HG03097 (cell line): ENCODE measurements at regions not wholly inside any gene's neighbourhood (a gene's known extent, or its start where the extent isn't known, plus 50 kb on each side); places are given as distances from the start of the nearest gene placed in this dataset.

Experiments used
- ATAC-seq: cut with Tn5 transposase; IDR thresholded peaks from one replicate; pipeline ENCODE4 v1.9.1; 2021; ENCODE audit not compliant: unreplicated experiment, low FRiP score

DNA sequence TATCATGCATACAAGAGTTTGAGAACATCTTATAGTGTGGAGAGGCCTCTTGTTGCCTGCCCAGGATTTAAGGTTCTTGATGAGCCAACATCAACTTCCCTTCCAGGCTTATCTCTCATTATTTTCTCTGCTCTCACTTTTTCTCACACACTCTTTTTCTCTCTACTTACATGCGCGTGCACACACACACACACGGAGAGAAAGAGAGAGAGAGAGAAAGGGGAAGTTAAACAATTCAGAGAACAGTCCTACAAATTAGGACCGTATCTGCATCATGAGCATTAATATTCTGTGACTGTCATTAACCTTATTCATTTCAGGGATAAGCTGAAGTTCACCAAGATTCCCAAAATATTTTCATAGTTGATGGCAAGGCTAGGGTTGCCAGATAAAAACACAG, 269.0 kb downstream of the ZNF621 start:
- ATAC-seq = no peak

DNA sequence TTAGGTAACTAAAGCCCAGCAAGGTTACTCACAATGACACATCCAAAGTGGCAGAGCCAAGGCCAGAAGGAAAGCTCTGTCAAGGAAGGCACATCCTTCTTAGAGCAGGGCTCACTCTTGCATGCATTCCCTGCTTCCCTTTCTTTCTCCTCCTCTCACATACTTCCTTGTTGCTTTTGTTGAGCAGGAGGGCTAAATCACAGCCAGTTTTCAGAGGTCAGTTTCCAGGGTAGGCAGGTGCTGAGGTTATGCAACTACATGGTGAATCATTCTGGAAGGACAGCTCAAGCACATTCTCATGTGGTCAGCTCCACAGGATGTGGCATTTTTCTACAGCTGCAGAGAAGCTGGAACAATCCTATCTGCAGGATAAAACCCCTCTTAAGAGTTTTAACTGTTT, 275.6 kb downstream of the ZNF621 start:
- ATAC-seq = no peak

DNA sequence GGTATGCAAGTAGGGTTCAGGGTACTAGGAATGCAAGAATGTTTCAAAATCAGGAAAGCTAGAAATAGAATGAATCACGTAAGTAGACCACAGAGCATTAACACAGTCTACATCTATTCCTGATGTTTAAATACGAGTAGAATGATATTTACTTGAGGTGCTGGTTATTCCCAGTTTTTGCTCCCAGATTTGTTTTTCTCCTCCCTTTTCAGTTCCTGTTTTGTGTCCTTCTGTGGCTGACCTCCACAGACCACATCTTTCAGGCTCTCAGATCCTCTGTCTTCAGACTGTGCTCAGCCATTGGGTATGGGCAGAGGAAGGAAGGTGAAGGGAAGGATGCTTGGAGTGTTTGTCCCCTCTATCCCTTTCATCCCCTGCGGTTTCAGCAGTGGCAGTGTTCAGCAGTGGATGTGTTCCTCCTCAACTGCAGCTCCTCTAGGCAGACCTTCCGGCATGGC, 276.6 kb downstream of the ZNF621 start:
- no peak for ATAC-seq

DNA sequence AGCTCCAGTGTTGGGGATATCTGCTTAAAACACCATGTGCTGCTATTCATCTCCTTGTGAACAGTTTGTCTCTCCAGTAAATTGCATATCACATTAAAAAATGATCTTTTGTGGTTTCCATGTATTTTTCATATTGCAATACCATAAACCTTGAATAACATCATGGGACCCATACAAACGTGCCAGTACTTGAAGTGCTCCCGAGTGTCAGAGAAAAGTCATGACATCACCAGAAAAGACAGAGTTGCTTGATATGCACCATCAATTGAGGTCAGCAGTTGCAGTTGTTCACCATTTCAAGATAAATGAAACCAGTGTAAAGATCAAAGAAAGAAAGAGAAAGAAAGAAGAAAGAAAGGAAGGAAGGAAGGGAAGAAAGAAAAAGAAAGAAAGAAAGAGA, 278.6 kb downstream of the ZNF621 start:
- ATAC-seq = no peak

DNA sequence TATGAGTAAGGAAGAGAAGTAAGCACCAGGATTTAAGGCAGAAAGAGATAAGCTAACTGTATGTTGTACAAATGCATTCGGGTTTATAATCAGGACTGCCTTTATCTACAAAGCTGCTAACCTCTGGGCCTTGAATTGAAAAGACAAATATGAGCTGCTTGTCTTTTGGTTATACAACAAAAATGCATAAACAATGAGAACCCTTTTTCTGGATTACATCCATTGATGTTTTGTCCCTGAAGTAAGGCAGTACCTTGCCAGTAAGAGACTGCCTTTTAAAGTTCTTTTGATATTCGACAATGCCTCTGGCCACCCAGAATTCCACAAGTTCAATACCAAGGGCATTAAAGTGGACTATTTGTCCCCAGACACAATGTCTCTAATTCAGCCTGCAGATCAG, 280.7 kb downstream of the ZNF621 start:
- ATAC-seq = no peak

DNA sequence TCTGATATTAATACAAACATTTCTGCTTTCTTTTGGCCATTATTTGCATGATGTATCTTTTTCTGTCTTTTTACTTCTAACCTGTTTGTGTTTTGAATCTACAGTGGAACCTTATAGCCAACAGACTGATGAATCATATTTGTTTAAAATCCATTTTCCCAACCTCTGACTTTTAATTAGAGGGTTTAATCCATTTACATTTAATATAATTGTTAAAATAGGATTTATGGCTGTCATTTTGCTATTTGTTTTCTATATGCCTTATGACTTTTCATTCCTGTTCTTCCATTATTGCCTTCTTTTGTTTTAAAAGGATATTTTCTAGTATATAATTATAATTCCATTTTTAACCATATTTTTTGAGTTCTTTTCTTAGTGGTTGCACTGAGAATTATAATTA, 286.1 kb downstream of the ZNF621 start:
- ATAC-seq = no peak

DNA sequence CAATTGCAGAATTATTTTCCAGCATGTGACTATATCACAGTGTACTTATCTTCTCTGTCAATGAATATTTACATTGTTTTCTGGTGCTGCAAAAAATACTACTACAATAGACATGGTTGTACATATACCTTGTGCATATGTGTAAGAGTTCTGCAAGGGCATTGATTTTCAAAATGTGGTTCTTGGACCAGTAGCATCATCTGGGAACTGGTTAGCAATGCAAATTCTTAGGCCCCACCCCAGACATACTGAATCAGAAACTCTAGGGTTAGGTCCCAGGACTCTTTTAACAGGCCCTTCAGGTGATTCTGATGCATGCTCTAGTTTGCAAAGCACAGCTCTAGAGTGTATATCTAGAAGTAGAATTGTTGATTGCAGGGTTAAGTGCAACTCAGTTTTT, 292.3 kb downstream of the ZNF621 start:
- no peak for ATAC-seq

DNA sequence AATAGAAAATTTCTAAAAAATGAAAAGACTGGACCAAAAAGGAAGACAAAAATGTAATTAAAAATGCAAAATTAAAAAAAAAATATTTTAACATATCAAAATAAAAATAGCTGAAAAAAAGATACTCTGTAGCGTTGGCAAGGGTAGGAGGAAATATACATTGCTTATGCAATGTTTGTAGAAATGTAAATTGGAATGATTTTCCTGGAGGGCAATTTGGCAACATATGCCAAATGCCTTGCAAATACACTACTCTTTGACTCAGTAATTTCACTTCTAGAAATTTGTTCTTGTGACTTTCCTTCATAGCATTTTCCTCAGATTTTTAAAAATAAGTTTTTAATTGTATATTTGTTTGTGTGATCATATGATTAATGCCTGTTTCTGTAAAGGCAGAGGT, 296.6 kb downstream of the ZNF621 start:
- no peak for ATAC-seq

DNA sequence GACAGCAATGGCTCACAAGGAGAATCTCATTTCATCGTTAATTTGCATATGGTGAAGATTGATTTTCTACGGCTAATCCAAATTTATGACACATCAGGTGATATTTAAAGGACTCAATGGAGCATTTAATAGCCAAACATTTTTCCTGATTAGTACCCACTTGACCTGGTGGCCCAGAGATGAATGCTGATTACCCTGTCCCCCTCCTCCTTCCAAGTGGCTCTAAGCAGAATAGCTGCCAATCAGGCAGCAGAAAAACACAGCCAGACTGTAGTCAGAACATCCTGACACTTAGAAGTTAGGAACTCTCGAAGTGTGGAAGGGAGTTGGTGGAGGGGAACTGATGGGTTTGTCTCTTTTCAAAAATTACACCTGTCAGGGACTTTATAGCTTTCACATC, 302.5 kb downstream of the ZNF621 start:
- ATAC-seq = no peak

DNA sequence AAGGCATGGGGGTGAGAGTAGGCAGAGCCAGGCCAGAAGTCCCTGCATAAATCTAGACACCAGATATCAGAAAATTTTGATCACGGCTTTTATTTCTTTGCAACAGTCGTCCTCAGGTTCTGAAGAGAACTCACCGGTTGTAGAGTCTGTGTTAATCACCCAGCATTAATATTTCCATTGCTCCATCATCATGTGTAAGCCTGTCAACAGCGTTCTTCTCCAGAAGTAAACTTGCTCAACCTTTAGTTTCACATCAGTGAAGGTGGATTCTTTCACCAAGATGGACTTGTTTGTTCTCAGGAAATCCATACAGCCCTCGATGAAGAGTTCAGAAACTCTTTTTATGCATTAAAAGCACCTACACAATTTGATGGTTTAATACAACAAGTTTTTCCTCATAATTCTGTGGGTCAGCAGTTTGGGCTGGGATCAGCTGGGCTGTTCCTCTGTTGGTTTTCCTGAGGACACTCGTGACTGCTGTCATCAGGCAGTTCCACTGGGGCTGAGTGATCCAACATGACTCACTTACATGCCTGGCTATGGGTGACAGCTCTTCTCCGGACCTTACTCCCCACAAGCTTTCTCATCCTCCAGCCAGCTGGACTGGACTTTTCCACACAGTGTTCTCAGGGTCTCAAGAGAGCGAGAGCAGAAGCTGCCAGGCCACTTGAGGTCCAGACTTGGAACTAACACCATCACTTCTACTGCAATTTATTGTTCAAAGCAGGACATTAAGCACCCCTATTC, 303.4 kb downstream of the ZNF621 start:
- ATAC-seq = no peak

DNA sequence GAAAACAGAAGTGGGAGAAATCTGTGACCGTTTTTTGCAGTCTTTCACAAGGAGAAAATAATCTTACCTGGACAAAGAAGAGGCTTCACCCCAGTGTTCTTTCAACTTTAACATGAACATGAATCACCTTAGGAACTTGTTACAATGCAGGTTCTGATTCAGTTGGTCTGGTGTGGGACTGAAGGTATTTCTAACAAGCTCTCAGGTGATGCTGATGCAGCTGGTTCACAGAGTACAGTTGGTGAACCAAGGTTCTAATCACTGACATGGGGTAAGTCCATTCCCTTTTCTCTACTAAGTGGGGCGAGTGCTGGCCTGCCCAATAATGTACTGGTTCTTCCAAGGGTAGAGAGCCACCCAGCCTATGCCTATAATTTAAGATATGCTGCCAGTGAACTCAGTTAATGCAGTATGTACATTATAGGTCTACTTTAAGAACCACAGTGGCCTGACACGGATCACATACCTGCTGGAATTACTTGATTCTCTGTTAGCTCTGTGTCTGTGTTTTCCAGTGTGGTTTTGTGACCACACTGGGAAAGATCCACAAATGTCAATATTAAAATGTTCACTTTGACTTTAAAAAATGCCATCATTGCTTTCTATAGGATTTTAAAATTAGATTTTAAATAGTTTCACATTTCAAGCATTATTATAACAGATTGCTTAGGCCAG, 304.1 kb downstream of the ZNF621 start:
- no peak for ATAC-seq

DNA sequence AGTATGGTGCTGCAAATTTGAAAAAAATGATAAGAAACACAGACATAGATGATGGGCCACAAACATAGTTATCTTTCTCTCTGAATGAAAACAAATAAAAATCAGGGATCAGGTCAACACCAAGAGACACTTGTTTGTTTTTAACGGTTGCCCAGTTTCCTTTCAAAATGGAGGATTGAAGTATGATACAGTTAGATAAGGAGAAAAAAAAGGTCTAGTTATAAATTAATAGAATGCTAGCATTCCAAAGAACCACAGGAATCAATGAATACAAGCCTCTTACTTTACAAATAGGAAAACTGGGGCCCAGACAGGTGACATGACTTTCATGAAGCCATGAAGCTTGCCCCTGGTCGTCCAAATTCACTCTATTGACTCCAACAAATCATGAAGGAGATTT, 305.1 kb downstream of the ZNF621 start:
- ATAC-seq = no peak

DNA sequence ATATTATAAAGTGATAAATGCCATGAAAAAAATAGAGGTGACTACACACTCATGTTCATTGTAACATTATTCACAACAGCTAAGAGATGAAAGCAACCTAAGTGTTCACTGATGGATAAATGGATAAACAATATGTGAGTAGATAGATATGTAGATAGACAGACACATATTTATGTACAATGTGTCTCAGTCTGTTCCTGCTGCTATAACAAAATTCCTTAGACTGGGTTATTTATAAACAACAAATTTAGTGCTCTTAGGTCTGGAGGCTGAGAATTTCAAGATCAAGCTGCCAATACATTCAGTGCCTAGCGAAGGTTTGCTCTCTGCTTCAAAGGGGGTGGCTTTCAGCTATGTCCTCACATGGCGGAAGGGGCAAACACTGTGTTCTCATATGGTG, 312.5 kb downstream of the ZNF621 start:
- ATAC-seq = no peak

DNA sequence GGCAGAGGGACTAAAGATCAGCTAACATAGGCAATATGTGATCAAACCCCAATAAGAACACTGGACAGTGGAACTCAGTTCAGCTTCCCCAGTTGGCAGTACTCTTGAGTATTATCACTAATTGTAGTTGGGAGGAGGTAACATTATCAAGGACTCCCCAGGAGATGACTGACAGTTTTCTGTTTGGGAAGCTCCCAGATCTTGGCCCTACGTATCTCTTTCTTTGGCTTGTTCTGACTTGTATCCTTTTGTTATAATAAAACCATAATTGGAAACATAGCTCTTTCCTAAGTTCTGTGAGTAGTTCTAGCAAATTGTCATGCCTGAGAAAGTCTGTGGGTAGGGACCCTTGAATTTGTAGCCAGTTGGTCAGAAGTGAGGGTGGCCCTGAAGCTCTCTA, 316.4 kb downstream of the ZNF621 start:
- no peak for ATAC-seq

DNA sequence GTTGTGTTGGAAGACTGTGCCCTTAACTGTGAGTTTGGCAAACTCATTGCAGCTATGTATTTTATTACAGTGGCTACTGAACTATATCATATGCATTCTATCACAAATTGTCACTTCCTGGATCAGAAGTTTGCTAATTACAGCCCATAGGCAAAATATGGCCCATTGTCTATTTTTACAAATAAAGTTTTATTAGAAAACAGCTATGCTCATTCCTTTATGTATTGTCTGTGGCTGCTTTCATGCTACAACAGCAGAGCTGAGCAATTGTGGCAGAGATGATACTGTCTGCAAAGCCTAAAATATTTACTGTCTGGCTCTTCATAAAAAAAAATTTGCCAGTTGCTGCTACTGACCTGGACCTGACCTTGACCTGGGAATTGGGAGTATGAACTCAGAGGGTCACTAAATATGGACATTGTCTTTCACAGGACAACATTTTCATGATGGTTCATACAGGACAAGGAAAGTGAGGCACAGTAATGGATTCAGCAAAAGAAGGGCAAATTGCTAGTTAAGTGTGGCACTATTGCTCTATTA, 316.9 kb downstream of the ZNF621 start:
- no peak for ATAC-seq

DNA sequence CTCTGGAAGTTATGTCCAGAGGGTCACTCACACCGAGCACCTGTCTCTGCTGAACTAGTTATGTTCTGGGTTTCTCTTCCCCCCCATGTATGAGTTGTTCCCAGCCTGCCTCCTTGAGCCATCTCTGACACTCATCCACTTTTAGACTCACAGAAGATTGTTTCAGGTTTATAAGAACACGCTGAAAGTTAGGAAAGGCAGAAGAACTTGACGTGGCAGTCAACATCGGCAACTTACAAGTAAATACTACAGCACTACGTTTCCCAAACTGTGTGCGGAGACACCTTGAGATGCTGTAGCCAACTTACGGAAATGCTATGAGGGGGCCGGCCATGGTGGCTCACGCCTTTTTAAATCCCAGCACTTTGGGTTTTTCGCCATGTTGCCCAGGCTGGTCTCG, 318.0 kb downstream of the ZNF621 start:
- no peak for ATAC-seq

DNA sequence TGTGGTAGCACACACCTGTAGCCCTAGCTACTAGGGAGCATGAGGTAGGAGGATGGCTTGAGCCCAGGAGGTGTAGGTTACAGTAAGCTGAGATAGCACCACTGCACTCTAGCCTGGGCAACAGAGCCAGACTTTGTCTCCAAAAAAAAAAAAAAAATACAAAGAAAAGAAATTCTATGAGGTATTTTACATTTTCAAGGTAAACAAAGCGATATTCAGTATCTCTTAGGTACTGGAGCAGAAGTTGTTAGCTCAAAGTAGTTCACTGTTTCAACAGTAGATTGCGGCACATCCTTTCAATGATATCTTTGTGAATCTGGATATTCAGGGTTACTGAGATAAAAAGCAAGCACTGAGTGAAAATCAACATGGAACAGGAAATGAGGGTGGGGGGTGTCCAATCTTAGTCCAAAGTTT, 318.5 kb downstream of the ZNF621 start:
- ATAC-seq = no peak

DNA sequence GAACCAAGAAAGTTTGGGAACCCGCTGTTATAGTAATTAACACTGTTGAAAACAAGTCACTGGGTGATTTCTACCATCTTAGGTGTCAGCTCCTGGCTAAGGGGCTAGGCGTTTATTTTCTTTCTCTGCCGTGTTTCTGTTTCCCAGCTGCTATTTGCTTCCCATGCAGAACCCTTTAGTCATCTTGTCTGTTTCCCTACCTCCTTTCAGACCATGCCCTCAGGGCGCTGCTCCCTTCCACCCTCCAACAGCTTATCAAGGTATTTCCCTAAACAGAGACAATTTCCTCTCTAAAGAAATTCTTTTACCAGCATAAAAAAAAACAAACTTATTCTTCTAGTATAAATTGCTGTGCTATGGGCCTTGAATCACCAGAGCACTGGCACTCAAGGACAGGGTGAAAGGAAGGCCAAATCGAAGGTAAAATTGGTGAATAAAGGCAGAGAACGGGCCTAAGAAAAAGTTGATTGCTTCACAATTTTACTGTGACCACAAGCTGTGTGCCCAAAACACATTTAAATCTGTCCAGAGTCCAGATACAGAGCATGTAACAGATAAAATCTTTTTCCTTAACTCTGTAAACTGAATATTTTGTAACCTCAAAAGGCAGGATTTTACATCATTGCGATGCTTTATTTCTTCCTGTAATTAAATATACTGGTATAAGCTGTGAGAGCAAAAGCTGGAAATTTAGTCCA, 319.2 kb downstream of the ZNF621 start:
- ATAC-seq = no peak

DNA sequence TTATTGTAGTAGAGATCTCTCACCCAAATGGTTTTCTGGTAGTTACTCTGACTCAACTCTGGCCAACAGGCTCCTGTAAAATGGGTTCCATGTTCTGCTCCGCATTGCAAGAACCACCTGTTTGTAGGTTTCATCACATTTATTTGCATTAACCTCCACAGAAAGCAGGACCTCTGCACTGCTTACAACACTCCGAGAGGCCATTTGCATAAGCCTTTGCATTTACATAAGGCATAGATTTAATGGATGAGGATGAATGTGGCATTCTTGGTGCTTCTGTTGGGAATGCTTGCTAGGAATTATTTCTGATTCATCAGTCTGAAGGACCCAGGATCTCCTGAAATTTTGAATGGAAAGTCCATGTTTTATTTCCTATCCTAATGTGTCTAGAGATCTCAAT, 320.1 kb downstream of the ZNF621 start:
- ATAC-seq = no peak

DNA sequence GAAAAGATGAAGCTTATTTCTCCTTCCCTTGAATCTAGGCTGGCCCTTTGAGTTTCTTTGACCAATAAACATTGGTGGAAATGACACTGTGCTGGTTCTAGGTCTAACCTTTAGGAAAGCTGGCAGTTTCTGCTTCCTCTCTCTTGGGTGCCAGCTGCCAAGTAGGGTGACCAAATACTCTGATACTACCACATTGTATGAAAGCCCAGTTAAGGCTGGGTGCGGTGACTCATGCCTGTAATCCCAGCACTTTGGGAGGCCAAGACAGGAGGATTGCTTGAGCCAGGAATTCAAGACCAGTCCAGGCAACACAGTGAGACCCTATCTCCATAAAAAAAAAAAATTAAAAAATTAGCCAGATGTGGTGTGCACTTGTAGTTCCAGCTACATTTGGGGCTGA, 320.7 kb downstream of the ZNF621 start:
- no peak for ATAC-seq

DNA sequence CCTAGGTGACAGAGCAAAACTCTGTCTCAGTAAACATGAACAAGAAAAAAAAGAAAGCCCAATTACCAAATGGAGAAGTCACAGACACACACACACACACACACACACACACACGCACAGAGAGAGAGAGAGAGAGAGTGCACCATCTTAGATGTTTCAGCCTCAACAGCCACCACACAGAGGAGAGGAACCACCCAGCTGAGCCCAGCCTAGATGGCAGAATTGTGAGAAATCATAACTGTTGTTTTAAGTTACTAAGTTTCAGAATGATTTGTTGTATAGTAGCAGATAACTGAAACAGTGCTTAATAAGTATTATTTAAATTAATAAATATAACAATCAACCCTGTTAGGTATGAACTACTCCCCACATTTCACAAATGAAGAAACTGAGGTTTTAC, 321.2 kb downstream of the ZNF621 start:
- ATAC-seq = no peak

DNA sequence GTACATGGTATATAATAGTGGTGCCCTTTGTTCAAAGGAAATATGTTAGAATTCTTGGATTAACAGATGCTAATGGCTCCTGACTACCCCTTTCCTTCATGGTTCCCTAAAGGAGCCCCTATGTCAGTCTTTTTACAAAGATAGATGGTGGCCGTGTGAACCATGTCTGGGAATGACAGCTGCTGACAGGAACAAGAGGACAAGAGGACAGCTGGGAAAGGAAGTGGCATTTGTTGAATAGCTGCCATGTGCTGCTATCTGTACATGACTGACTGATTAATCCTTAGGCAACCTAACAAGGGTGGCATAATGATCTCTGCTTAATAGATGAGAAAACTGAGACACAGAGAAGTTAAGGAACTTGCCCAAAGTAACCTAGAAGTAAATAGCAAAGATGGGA, 321.7 kb downstream of the ZNF621 start:
- ATAC-seq = no peak
